ENCODE measurements at regions not wholly inside any gene's neighbourhood (a gene's known extent, or its start where the extent isn't known, plus 50 kb on each side); places are given as distances from the start of the nearest gene placed in this dataset.

DNA sequence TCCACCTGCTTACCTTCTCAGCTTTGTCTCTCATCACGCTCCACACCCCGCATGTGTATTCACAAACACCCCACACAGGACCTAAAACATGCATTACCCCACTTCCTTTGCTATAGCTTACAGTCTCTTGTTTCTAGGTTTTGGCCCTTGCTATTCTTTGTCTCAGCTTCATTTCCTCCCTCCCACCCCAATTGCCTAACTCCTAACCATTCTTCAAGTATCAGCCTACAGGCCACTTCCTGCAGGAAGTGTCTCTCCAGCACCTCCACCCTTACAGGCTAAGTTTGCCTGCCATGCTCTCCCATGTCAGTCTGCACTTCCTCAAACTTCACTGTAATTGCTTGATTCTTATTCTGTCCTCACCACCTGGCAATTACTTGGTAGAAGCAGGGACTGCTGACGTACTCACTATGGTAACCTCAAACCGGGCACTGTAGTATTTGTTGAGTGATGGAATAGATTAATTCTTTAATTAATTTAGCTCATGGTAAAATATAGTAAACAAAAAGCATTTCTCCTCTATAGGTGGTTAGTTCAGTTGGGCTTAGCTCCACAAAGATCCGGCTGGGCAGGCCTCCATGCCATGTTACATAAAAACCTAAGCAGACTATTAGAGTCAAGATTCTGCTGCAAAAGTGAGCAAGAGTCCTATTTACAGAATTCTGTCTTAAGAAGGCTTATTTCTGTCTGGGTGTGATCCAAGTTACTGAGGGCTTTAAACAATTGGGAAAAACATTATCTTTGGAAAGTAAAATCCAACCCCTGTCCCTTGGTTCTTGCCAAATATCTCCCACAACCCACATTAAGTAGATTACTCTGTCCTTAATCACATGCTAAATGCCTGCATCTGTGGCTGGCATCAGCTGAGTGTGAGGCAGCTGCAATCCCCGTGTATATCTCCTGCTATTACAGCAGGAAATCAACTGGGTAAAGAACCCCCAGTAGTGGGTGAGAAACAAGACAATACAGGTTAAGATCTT is 124.7 kb upstream of the CPEB2 start:
- peaks cover 5% of the 10 kb centered on the region for H3K9me3 Mint-ChIP-seq
- H3K27me3 Mint-ChIP-seq, result no peaks in the 10 kb centered on the region
- no peak overlapping the region for H3K4me3 Mint-ChIP-seq
- H3K4me1 Mint-ChIP-seq (ENCODE audit: low read depth), result peaks cover 36% of the 10 kb centered on the region
- H3K27ac Mint-ChIP-seq, result peak overlapping the region; percentile 65
- DNase-seq, result no peak
- H3K36me3 Mint-ChIP-seq (ENCODE audit: low read depth), result no peaks in the 10 kb centered on the region

DNA sequence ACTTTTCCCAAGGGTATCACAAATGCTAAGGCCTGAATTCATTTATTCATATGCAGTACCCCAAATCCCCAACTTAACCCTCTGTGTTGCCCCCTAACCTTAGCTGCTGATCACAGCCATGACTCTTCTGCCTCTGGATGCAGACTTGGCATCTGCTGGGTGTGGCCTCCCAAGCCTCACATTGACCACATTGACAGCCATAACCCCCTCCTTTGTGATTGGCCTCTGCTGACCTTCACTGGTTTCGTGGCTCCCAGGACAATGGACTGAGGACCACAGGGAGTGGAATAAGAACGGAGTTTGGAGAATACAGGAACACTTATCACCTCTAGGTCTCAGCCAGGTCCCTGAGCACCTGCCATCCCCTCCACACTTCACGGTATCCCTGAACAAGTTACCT is 123.6 kb upstream of the CPEB2 start:
- no peak overlapping the region for H3K27ac Mint-ChIP-seq
- H3K36me3 Mint-ChIP-seq (ENCODE audit: low read depth), result no peaks in the 10 kb centered on the region
- DNase-seq, result no peak
- H3K9me3 Mint-ChIP-seq, result peaks cover 5% of the 10 kb centered on the region
- H3K4me1 Mint-ChIP-seq (ENCODE audit: low read depth), result peaks cover 36% of the 10 kb centered on the region
- H3K4me3 Mint-ChIP-seq, result no peak overlapping the region
- H3K27me3 Mint-ChIP-seq, result no peaks in the 10 kb centered on the region

DNA sequence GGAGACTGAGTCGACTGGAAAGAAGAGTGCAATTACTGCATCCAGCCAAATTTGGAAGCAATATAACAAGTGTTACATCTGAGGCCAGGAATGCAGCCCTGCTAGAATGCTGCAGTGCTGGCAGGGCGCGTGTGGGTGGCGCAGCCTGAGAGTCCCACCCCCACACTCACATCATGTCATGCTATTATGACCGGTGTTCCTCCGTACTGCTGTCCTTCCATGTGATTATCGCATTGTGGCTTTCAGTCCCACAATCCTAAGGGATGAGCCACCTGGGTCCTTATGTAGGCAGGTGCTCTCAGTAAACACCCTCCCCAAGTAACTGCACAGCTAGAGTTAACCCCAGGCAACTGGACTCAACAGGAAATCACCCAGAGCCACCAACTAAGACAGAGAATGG is 122.6 kb upstream of the CPEB2 start:
- H3K4me1 Mint-ChIP-seq (ENCODE audit: low read depth), result peaks cover 35% of the 10 kb centered on the region
- H3K4me3 Mint-ChIP-seq, result no peak overlapping the region
- no peak overlapping the region for H3K27ac Mint-ChIP-seq
- no peaks in the 10 kb centered on the region for H3K36me3 Mint-ChIP-seq (ENCODE audit: low read depth)
- peaks cover 5% of the 10 kb centered on the region for H3K9me3 Mint-ChIP-seq
- no peaks in the 10 kb centered on the region for H3K27me3 Mint-ChIP-seq
- no peak for DNase-seq

DNA sequence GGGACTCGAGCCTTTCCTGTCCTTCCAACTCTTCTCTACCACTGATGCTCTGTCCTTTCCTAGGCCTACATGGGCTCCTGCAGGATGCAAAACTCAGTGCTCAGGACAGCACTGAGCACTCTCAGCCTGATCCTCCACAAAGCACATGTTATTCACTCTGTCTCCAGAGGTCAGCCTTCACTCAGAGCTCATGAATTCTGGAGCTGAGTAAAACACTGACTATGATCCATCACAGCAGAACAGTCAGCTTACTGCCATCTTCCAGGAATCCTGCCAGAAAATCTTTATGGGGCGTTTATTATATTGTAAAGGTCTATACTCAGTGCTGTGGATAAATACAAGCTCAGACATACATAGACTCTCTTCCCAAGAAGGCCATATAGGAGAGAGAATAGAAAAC is 121.5 kb upstream of the CPEB2 start:
- Mint-ChIP-seq H3K27ac (no peak overlapping the region), H3K4me3 (no peak overlapping the region), H3K27me3 (no peaks in the 10 kb centered on the region), H3K9me3 (peaks cover 3% of the 10 kb centered on the region), H3K36me3 (ENCODE audit: low read depth) (no peaks in the 10 kb centered on the region), H3K4me1 (ENCODE audit: low read depth) (peaks cover 29% of the 10 kb centered on the region)
- no peak for DNase-seq

DNA sequence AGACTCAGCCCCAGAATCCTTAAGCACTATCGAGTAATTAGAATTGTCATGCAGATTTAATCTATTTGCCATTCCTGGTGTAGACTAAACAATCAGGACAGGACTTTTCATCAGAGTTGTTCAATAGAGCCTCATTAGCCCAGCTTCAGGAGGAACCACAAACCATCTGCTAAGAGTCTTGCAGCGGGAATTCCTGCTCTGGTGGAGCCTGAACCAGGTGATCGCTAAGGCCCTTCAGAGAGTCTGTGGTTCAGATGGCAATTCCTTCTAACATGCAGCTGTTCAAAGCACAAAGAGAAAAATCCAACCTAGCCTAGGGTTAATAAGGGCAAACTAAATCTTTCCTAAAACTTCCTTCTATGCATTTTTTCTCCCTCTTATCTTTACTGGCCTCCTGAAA is 119.1 kb upstream of the CPEB2 start:
- Mint-ChIP-seq H3K36me3 (ENCODE audit: low read depth) (no peaks in the 10 kb centered on the region), H3K27me3 (no peaks in the 10 kb centered on the region), H3K27ac (no peak overlapping the region), H3K9me3 (no peaks in the 10 kb centered on the region), H3K4me1 (ENCODE audit: low read depth) (peaks cover 13% of the 10 kb centered on the region), H3K4me3 (no peak overlapping the region)
- DNase-seq, result no peak

DNA sequence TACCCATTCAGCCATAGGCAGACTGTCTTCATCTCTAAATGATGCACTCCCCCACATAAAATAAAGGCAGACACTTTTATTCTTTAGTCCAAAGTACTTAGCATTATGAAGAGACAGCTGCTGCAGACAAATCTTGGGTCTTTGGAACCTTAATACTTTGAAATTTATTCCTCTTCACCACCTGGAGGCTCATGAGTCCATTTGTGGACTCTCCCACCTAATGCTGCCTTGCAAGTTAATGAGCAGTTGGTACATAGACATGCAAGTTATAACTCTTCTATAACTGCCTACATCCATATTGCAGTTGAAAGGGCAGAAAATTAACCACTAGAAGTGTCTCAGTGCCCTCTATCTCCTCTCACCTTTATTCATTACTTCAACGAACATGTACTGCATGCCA is 118.6 kb upstream of the CPEB2 start:
- no peak overlapping the region for H3K27ac Mint-ChIP-seq

DNA sequence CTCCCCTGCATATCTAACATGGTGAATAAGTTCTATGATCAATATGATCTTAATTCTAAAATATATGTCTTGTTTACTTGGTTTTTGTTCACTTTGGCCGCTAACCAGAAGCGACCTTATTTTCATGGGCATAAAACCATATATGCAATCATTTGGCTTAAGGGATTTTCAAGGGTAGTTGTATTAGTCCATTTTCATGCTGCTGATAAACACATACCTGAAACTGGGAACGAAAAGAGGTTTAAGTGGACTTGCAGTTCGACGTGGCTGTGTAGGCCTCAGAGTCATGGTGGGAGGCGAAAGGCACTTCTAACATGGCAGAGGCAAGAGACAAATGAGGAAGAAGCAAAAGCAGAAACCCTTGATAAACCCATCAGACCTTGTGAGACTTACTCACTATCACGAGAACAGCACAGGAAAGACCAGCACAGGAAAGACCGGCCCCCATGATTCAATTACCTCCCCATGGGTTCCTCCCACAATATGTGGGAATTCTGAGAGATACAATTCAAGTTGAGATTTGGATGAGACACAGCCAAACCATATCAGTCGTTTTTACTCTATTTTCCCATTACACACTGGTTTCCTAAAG is 114.3 kb upstream of the CPEB2 start:
- no peaks in the 10 kb centered on the region for H3K9me3 Mint-ChIP-seq
- no peak for DNase-seq
- H3K4me3 Mint-ChIP-seq, result no peak overlapping the region
- H3K27ac Mint-ChIP-seq, result no peak overlapping the region
- H3K27me3 Mint-ChIP-seq, result no peaks in the 10 kb centered on the region
- H3K4me1 Mint-ChIP-seq (ENCODE audit: low read depth), result no peaks in the 10 kb centered on the region
- no peaks in the 10 kb centered on the region for H3K36me3 Mint-ChIP-seq (ENCODE audit: low read depth)

More for the DNA sequence above, 118.6 kb upstream of the CPEB2 start:
- Mint-ChIP-seq H3K36me3 (ENCODE audit: low read depth) (no peaks in the 10 kb centered on the region), H3K4me3 (no peak overlapping the region), H3K27me3 (no peaks in the 10 kb centered on the region), H3K9me3 (no peaks in the 10 kb centered on the region), H3K4me1 (ENCODE audit: low read depth) (peaks cover 11% of the 10 kb centered on the region)
- DNase-seq, result no peak

DNA sequence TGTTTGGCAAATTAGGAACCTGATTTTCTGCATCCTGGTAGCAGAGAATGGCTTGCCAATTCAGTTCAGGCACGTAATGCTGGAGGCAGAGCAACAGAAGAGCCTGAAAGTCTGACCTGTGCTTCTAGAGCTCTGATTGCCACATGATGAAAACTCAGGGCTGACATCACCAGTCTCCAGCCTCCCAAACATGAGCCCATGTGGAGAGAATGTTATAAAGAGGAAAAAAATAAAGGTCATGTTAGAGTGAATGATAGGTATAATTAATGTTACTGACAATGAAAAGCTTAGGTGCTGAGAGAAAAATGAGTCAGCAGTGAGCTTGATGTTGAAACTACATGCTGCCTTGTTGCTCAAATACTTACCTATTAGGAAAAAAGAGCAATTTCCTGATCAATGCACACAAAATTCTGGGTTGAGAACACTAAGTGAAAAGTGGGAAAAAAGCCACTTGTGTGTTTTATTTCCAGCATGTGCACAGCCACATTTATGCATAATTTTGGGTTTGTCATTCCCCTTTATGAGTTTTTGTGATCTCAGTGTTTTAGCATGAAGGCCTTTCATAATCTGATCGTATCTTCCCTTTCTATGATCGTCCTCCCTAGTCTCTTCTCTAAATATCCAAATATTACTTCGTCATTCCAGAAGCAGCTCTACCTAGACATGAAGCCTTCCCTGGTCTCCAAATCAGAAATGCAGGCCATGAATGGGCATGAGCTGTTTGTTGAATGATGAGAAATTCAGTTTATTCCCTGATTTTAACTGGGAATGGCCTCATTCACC is 113.3 kb upstream of the CPEB2 start:
- no peaks in the 10 kb centered on the region for H3K4me1 Mint-ChIP-seq (ENCODE audit: low read depth)
- no peaks in the 10 kb centered on the region for H3K36me3 Mint-ChIP-seq (ENCODE audit: low read depth)
- no peaks in the 10 kb centered on the region for H3K9me3 Mint-ChIP-seq
- no peak overlapping the region for H3K4me3 Mint-ChIP-seq
- H3K27ac Mint-ChIP-seq, result no peak overlapping the region
- no peaks in the 10 kb centered on the region for H3K27me3 Mint-ChIP-seq
- DNase-seq, result no peak

DNA sequence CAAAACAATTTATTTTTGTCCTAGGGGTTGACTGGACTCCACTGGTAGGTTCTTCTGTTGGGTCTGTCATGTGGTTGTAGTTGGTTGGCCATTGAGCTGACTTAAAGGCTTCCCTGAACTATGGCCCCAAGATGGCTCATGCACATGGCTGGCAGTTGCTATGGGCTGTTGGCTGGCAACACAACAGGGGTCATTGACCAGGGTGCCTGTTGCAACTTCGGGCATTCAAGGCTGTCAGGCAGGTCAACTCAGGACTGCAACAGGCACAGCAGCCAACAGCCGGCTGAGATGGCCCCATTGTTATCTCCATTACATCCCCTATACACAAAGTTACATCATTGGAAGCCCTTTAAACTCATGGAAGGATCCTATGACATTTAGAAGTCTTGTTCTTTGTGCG is 109.7 kb upstream of the CPEB2 start:
- H3K9me3 Mint-ChIP-seq, result no peaks in the 10 kb centered on the region
- no peak for DNase-seq
- H3K27ac Mint-ChIP-seq, result no peak overlapping the region
- H3K4me3 Mint-ChIP-seq, result no peak overlapping the region
- peaks cover 14% of the 10 kb centered on the region for H3K27me3 Mint-ChIP-seq
- no peaks in the 10 kb centered on the region for H3K4me1 Mint-ChIP-seq (ENCODE audit: low read depth)
- no peaks in the 10 kb centered on the region for H3K36me3 Mint-ChIP-seq (ENCODE audit: low read depth)

DNA sequence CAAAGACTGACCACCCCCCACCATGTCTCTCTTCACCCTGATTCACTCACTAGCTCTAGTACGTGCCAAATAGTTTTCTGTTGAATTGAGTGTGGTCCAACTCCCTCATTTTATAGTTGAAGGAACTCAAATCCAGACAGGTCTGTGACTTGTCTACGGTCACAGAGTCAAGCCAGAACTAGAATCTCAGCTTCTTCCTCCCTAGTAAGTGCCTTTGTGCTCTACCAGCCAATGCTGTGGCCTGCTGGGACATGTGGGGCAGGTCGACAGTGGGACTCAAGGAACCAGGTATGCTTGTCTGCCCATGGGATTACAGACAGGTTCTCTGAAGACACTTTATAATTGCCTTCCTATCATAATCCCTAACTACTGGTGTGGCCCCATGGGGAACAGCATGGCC is 108.6 kb upstream of the CPEB2 start:
- Mint-ChIP-seq H3K36me3 (ENCODE audit: low read depth) (no peaks in the 10 kb centered on the region), H3K4me1 (ENCODE audit: low read depth) (no peaks in the 10 kb centered on the region), H3K27ac (no peak overlapping the region), H3K9me3 (no peaks in the 10 kb centered on the region), H3K4me3 (no peak overlapping the region), H3K27me3 (peaks cover 19% of the 10 kb centered on the region)
- no peak for DNase-seq

DNA sequence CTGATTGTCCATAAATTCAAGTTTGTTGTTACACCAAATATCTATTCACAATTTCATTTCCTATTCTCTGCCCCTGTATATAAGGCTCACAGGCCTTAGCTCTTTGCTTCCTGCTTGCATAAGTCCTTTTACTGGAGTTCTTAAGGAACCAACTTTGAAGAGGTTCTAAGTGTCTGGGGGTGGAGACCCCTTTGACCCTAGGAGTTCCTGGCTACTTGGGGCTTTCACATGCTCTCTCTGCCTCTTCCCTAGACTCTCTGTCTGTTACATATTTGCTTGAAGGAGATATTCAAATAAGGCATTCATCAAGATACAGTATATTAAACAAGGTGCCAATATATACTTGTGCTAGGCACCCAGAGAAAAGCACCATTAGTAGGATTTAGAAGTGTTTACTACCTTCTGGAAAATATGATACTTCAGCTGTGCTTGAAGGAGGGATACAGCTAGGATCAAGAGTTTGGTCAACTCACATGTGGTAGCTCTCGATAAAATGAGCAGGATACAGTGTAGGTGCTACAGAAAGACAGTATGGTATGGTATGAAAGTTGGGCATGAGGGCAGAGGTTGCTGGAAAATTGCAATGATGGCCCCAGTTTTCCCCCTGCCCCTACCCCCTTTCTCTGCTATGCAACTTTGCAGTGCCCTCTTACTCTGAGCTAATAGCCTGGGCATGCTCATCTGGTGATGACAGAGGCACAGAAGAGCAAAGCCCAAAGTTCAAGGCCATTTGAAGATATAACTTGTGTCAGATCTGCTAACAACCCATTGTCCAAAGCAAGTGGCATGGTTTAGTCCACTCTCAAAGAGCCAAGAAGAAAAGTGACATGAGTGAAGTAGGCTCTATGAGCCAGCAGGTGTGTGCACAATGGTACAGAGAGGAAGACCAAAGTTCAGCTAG is 107.6 kb upstream of the CPEB2 start:
- DNase-seq, result no peak
- Mint-ChIP-seq H3K27me3 (peaks cover 19% of the 10 kb centered on the region), H3K9me3 (no peaks in the 10 kb centered on the region), H3K4me3 (no peak overlapping the region), H3K36me3 (ENCODE audit: low read depth) (no peaks in the 10 kb centered on the region), H3K27ac (no peak overlapping the region), H3K4me1 (ENCODE audit: low read depth) (no peaks in the 10 kb centered on the region)

DNA sequence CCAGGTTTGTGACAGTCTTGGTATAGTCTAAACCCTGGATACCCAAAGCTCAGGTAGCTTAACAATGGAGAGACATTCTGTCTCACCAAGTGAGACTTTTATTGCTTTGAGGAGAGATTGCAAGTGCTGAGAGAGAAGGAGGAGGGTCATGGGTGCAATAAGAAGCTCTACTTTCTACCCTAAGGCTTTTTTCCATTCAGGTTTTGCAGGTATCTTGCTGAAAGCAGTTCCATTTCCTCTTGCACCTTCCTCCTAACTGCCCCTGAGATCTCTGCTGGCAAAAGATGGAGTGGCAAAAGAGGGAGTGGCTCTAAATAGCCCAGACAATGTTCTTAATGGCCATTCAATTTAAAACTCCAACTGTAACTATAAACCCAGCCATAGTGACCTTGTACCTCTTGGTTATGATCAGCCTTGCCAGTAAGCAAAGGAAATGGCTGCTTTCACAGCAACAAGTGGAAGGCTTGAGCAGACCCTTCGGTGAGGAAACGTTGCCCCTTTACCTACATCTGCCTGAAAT is 105.6 kb upstream of the CPEB2 start:
- Mint-ChIP-seq H3K4me1 (ENCODE audit: low read depth) (no peaks in the 10 kb centered on the region), H3K36me3 (ENCODE audit: low read depth) (no peaks in the 10 kb centered on the region), H3K27ac (no peak overlapping the region), H3K9me3 (no peaks in the 10 kb centered on the region), H3K27me3 (peaks cover 23% of the 10 kb centered on the region), H3K4me3 (no peak overlapping the region)
- no peak for DNase-seq

DNA sequence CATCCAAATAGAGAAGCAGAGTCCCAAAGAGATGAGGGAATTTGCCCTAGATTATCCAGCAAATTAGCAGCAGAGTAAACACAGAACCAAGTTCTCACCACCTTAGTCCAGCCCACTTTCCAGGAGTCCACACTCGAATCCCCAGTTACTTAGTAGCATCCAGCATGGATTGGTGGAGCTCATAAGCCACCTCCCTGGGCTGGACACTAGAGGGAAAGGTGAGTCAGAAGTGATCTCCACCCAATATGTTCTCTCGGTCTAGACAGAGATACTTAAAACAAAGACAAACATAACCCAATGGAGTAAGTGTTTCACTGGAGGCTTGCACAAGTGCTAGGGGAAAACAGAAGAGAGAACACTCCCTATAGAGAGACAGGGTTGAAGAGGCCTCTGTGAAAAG is 105.1 kb upstream of the CPEB2 start:
- Mint-ChIP-seq H3K9me3 (no peaks in the 10 kb centered on the region), H3K27me3 (peaks cover 23% of the 10 kb centered on the region), H3K4me3 (no peak overlapping the region), H3K4me1 (ENCODE audit: low read depth) (no peaks in the 10 kb centered on the region), H3K36me3 (ENCODE audit: low read depth) (no peaks in the 10 kb centered on the region), H3K27ac (no peak overlapping the region)
- no peak for DNase-seq

DNA sequence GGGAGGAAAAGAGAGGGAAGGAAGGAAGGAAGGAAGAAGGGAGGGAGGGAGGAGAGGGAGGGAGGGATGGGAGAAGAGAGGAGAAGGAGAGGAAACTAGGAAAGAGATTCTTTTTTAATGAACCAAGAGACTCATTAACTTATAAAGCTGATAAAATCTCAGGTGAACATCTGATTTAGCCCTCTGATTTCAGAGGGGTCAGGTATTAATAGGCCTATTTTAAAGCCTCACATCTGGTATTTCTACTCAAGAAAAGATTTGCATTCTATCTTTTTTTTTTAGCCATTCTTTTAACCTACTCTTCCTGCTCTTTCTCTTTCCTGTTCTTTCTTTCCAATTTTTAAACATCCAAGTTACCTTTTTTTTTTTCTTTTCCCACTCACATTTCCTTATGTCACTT is 103.3 kb upstream of the CPEB2 start:
- no peak for DNase-seq
- Mint-ChIP-seq H3K27ac (no peak overlapping the region), H3K9me3 (no peaks in the 10 kb centered on the region), H3K4me3 (no peak overlapping the region), H3K36me3 (ENCODE audit: low read depth) (no peaks in the 10 kb centered on the region), H3K27me3 (peaks cover 29% of the 10 kb centered on the region), H3K4me1 (ENCODE audit: low read depth) (no peaks in the 10 kb centered on the region)

Data from activated T-cell treated with anti-CD3 and anti-CD28 coated beads, Interleukin-2, amount 50 U/mL, for 24 hours (primary cell).